GM12864 (cell line): ENCODE measurements at regions not wholly inside any gene's neighbourhood (a gene's known extent, or its start where the extent isn't known, plus 50 kb on each side); places are given as distances from the start of the nearest gene placed in this dataset.

Experiments
- DNase-seq: peaks from one replicate; pipeline ENCODE4 v3.0.0-alpha.2; 2011; ENCODE audit warnings: low read depth
- H3K4me3 ChIP-seq: 2 replicates; pipeline ENCODE4 v1.5.1; 2011; ENCODE audit warnings: mild to moderate bottlenecking, low read depth, low read length, control low read depth
- CTCF ChIP-seq: IDR thresholded peaks from 2 replicates; pipeline ENCODE4 v1.5.1; 2011; ENCODE audit warnings: low read depth, mild to moderate bottlenecking, moderate library complexity, low read length, control low read depth, inconsistent platforms; ENCODE audit errors: missing control alignments

- TF ChIP-seq CTCF: no peak
- DNase-seq: peak; percentile 48
- no peak overlapping the region for H3K4me3 ChIP-seq
Measured at GRCh38 chr10:123522702-123523312, 143.3 kb upstream of the GPR26 start.

GRCh38 chr10:123523833-123524232 is 142.3 kb upstream of the GPR26 start:
- TF ChIP-seq CTCF: no peak
- H3K4me3 ChIP-seq: no peak overlapping the region
- DNase-seq: no peak

- TF ChIP-seq CTCF: no peak
- DNase-seq: no peak
- no peak overlapping the region for H3K4me3 ChIP-seq
Measured at GRCh38 chr10:123526356-123527064, 139.6 kb upstream of the GPR26 start.

GRCh38 chr10:123527151-123527550 is 139.0 kb upstream of the GPR26 start:
- DNase-seq: no peak
- TF ChIP-seq CTCF: no peak
- no peak overlapping the region for H3K4me3 ChIP-seq

GRCh38 chr10:123529146-123529760 is 136.9 kb upstream of the GPR26 start:
- H3K4me3 ChIP-seq: no peak overlapping the region
- no peak for TF ChIP-seq CTCF
- no peak for DNase-seq

GRCh38 chr10:123530166-123530870 is 135.8 kb upstream of the GPR26 start:
- no peak overlapping the region for H3K4me3 ChIP-seq
- DNase-seq: no peak
- TF ChIP-seq CTCF: no peak
